H1 (cell line): ENCODE measurements at regions not wholly inside any gene's neighbourhood (a gene's known extent, or its start where the extent isn't known, plus 50 kb on each side); places are given as distances from the start of the nearest gene placed in this dataset.

Source experiments
- CTCF ChIA-PET: fragments of 300-600 bp; sonication (Branson Sonifier 250); formaldehyde crosslinking; loops from one replicate; lab custom pipeline; 2021; ENCODE audit not compliant: partially characterized antibody; lab: Charles Lee
- POLR2A ChIA-PET: fragments of 300-600 bp; sonication (Branson Sonifier 250); formaldehyde crosslinking; loops from one replicate; lab custom pipeline; 2021; ENCODE audit warnings: inconsistent platforms; ENCODE audit not compliant: partially characterized antibody; lab: Charles Lee
- DNase-seq, 2 experiments: peaks; one replicate each; pipeline versions ENCODE4 v3.0.0 to v3.0.0-alpha.2; 2010 to 2022; ENCODE audit warnings: low spot score in 2 of 2, low read depth in 1 of 2, mixed read lengths in 1 of 2
- FAIRE-seq: peaks from 2 replicates; lab custom pipeline; 2011; peaks lifted over from hg19 to GRCh38; lab: Jason Lieb, UNC
- H2AFZ ChIP-seq: 2 replicates; pipeline ENCODE4 v1.8.1; 2012; ENCODE audit warnings: low read length, inconsistent platforms
- H2AK5ac ChIP-seq: 2 replicates; pipeline ENCODE4 v1.6.1; 2013; ENCODE audit warnings: low read depth, low read length
- H2BK120ac ChIP-seq: replicated peaks from 2 replicates; pipeline ENCODE3; 2013; ENCODE audit warnings: low read depth, low read length, inconsistent platforms
- H2BK12ac ChIP-seq: 2 replicates; pipeline ENCODE4 v1.6.1; 2013; ENCODE audit warnings: low read depth, low read length
- H2BK15ac ChIP-seq: 2 replicates; pipeline ENCODE4 v1.6.1; 2013; ENCODE audit warnings: low read length
- H2BK20ac ChIP-seq: 2 replicates; pipeline ENCODE4 v1.6.1; 2013; ENCODE audit warnings: low read length
- H2BK5ac ChIP-seq: 2 replicates; pipeline ENCODE4 v1.6.1; 2013; ENCODE audit warnings: low read depth, low read length
- H3K14ac ChIP-seq: 2 replicates; pipeline ENCODE4 v1.6.1; 2013; ENCODE audit warnings: inconsistent platforms; ENCODE audit not compliant: insufficient read length
- H3K18ac ChIP-seq: 2 replicates; pipeline ENCODE4 v1.6.1; 2013; ENCODE audit warnings: low read length; ENCODE audit errors: extremely low read depth
- H3K23ac ChIP-seq: 2 replicates; pipeline ENCODE4 v1.6.1; 2013; ENCODE audit warnings: inconsistent platforms; ENCODE audit not compliant: insufficient read length
- H3K23me2 ChIP-seq: 2 replicates; pipeline ENCODE4 v1.6.1; 2013; ENCODE audit warnings: low read depth, low read length
- H3K27ac ChIP-seq: 2 replicates; pipeline ENCODE4 v1.6.1; 2011; ENCODE audit warnings: low read depth, low read length, inconsistent platforms
- H3K27me3 ChIP-seq, 4 experiments: replicated peaks in 1 of 4; 1 replicate in 1 of 4; 2 replicates in 3 of 4; pipeline versions ENCODE4 v1.6.1 to v1.8.1; 2011 to 2013; ENCODE audit warnings: low read length in 3 of 4, mild to moderate bottlenecking in 3 of 4, inconsistent platforms in 2 of 4, mixed read lengths in 2 of 4, moderate library complexity in 1 of 4; ENCODE audit not compliant: control insufficient read depth in 3 of 4, insufficient read depth in 3 of 4; ENCODE audit errors: extremely low read depth in 1 of 4
- H3K36me3 ChIP-seq, 4 experiments: 2 replicates each; pipeline versions ENCODE4 v1.6.1 to v1.8.1; 2011 to 2013; ENCODE audit warnings: mild to moderate bottlenecking in 4 of 4, low read length in 3 of 4, moderate library complexity in 2 of 4, control low read depth in 1 of 4, inconsistent platforms in 1 of 4; ENCODE audit not compliant: insufficient read depth in 4 of 4, control insufficient read depth in 2 of 4
- H3K4ac ChIP-seq: replicated peaks from 2 replicates; pipeline ENCODE3; 2013; ENCODE audit warnings: low read length, low read depth, mixed read lengths, inconsistent platforms; ENCODE audit not compliant: insufficient read length
- H3K4me1 ChIP-seq, 4 experiments: replicated peaks in 1 of 4; 1 replicate in 1 of 4; 2 replicates in 3 of 4; pipeline versions ENCODE4 v1.6.1 to v1.8.1; 2011 to 2013; ENCODE audit warnings: low read length in 3 of 4, inconsistent platforms in 2 of 4, mixed read lengths in 1 of 4; ENCODE audit not compliant: insufficient read depth in 4 of 4, control insufficient read depth in 3 of 4
- H3K4me2 ChIP-seq, 2 experiments: 2 replicates each; pipeline versions ENCODE4 v1.6.1 to v1.8.1; 2011 to 2013; ENCODE audit warnings: low read depth in 2 of 2, low read length in 2 of 2, control low read depth in 1 of 2, inconsistent platforms in 1 of 2, mild to moderate bottlenecking in 1 of 2; ENCODE audit not compliant: insufficient read depth in 1 of 2
- H3K4me3 ChIP-seq, 4 experiments: fragments of 200-600, 300-600 bp in 1 of 4; sonication (generic), shearing (Covaris generic), sonication (Bioruptor Twin) in 1 of 4; 2 replicates each; pipeline versions ENCODE4 v1.5.1 to v1.8.1; 2011 to 2016; ENCODE audit warnings: low read length in 4 of 4, low read depth in 3 of 4, control low read depth in 2 of 4, inconsistent platforms in 2 of 4, mild to moderate bottlenecking in 2 of 4, mixed read lengths in 1 of 4, moderate library complexity in 1 of 4; ENCODE audit not compliant: insufficient read depth in 2 of 4; ENCODE audit errors: extremely low read depth in 1 of 4
- H3K56ac ChIP-seq: replicated peaks from 2 replicates; pipeline ENCODE3; 2013; ENCODE audit warnings: low read depth, mild to moderate bottlenecking, mixed read lengths, low read length, inconsistent platforms; ENCODE audit not compliant: insufficient read length
- H3K79me1 ChIP-seq: 2 replicates; pipeline ENCODE4 v1.6.1; 2013; ENCODE audit warnings: low read depth, low read length, control low read depth
- H3K79me2 ChIP-seq, 2 experiments: 2 replicates each; pipeline versions ENCODE4 v1.6.1 to v1.8.1; 2012 to 2013; ENCODE audit warnings: low read length in 2 of 2, mild to moderate bottlenecking in 2 of 2, inconsistent platforms in 1 of 2; ENCODE audit not compliant: insufficient read depth in 2 of 2, control insufficient read depth in 1 of 2
- H3K9ac ChIP-seq, 4 experiments: replicated peaks in 1 of 4; 1 replicate in 1 of 4; 2 replicates in 3 of 4; pipeline versions ENCODE4 v1.6.1 to v1.8.1; 2011 to 2013; ENCODE audit warnings: low read depth in 3 of 4, low read length in 3 of 4, control low read depth in 2 of 4, mild to moderate bottlenecking in 2 of 4, moderate library complexity in 2 of 4, inconsistent platforms in 1 of 4; ENCODE audit errors: extremely low read depth in 1 of 4
- H3K9me3 ChIP-seq, 2 experiments: 2 replicates each; pipeline versions ENCODE4 v1.6.1 to v1.8.1; 2012 to 2013; ENCODE audit warnings: mild to moderate bottlenecking in 2 of 2, moderate library complexity in 2 of 2, control low read depth in 1 of 2, inconsistent platforms in 1 of 2, low read depth in 1 of 2, low read length in 1 of 2, mixed read lengths in 1 of 2; ENCODE audit not compliant: insufficient read depth in 2 of 2
- H4K20me1 ChIP-seq, 2 experiments: replicated peaks in 1 of 2; 2 replicates each; pipeline versions ENCODE3 to v1.8.1; 2011 to 2013; ENCODE audit warnings: inconsistent platforms in 2 of 2, low read length in 2 of 2, mild to moderate bottlenecking in 1 of 2; ENCODE audit not compliant: insufficient read depth in 2 of 2, control insufficient read depth in 1 of 2
- H4K5ac ChIP-seq: 2 replicates; pipeline ENCODE4 v1.6.1; 2013; ENCODE audit warnings: low read length, low read depth, mixed read lengths, inconsistent platforms; ENCODE audit not compliant: insufficient read length
- H4K8ac ChIP-seq: 2 replicates; pipeline ENCODE4 v1.8.0; 2013; ENCODE audit warnings: mild to moderate bottlenecking, moderate library complexity, low read length, inconsistent platforms; ENCODE audit not compliant: insufficient read depth; ENCODE audit errors: extremely low read depth
- H4K91ac ChIP-seq: replicated peaks from 2 replicates; pipeline ENCODE3; 2013; ENCODE audit warnings: low read length, mixed read lengths, inconsistent platforms; ENCODE audit not compliant: insufficient read length
- ATF2 ChIP-seq: IDR thresholded peaks from 2 replicates; pipeline ENCODE4 v1.6.1; 2012; ENCODE audit warnings: low read length, inconsistent platforms
- ATF3 ChIP-seq: IDR thresholded peaks from 2 replicates; pipeline ENCODE4 v1.6.1; 2011; ENCODE audit warnings: low read depth, mild to moderate bottlenecking, low read length; ENCODE audit not compliant: insufficient read depth
- BACH1 ChIP-seq: IDR thresholded peaks from 2 replicates; pipeline ENCODE4 v1.6.1; 2012; ENCODE audit warnings: low read length, improper control_type of control experiment
- CBX8 ChIP-seq: fragments of 300-800, 300-1000 bp; sonication (generic); IDR thresholded peaks from 2 replicates; pipeline ENCODE4 v1.7.1; 2016; ENCODE audit warnings: low read depth, low read length, borderline replicate concordance
- CHD2 ChIP-seq: IDR thresholded peaks from 2 replicates; pipeline ENCODE4 v1.6.1; 2012; ENCODE audit warnings: low read length, improper control_type of control experiment
- CREB1 ChIP-seq: IDR thresholded peaks from 2 replicates; pipeline ENCODE4 v1.6.1; 2012; ENCODE audit warnings: inconsistent platforms
- JUND ChIP-seq: IDR thresholded peaks from 2 replicates; pipeline ENCODE4 v1.6.1; 2011; ENCODE audit warnings: mild to moderate bottlenecking, improper control_type of control experiment, low read length
- KDM1A ChIP-seq: fragments of 200-600, 300-600 bp; sonication (generic); IDR thresholded peaks from 2 replicates; pipeline ENCODE4 v1.7.1; 2016; ENCODE audit warnings: mild to moderate bottlenecking, low read length, borderline replicate concordance
- KDM5A ChIP-seq: fragments of 200-600 bp; IDR thresholded peaks from 2 replicates; pipeline ENCODE4 v1.7.1; 2012; ENCODE audit warnings: mild to moderate bottlenecking, low read length, inconsistent platforms, mixed read lengths
- SP1 ChIP-seq: IDR thresholded peaks from 2 replicates; pipeline ENCODE4 v1.6.1; 2011; ENCODE audit warnings: low read depth, low read length
- TAF7 ChIP-seq: optimal IDR thresholded peaks from 2 replicates; pipeline ENCODE3; 2011; ENCODE audit warnings: low read depth, mild to moderate bottlenecking, inconsistent platforms, low read length, moderate library complexity, borderline replicate concordance
- TBP ChIP-seq: IDR thresholded peaks from 2 replicates; pipeline ENCODE4 v1.6.1; 2011; ENCODE audit warnings: low read depth, low read length, improper control_type of control experiment
- WGBS, 2 experiments: shearing (Covaris generic) in 1 of 2; methylation state at CpG; one replicate each; pipeline versions ENCODE4 v1.1.6 to v1.1.7; 2013 to 2015; ENCODE audit warnings: low lambda C conversion rate in 2 of 2, mixed read lengths in 2 of 2, inconsistent platforms in 1 of 2, low coverage in 1 of 2, missing lambda C conversion rate in 1 of 2; ENCODE audit not compliant: insufficient replicate concordance in 2 of 2, insufficient coverage in 1 of 2, insufficient read length in 1 of 2; ENCODE audit errors: extremely low coverage in 1 of 2, missing lambda C conversion rate in 1 of 2; 5-methylcytosine and 5-hydroxymethylcytosine counted together

GRCh38 chr18:78113136-78113939 lies 863.7 kb downstream of the GALR1 start:
- Histone ChIP-seq H3K4me2 (no peak overlapping the region), H3K9me3 (no peaks in the 10 kb centered on the region), H4K91ac (no peak overlapping the region), H2BK15ac (no peak overlapping the region), H3K27me3 (no peaks in the 10 kb centered on the region), H2BK5ac (no peak overlapping the region), H3K4me3 (no peak overlapping the region), H3K23ac (no peak overlapping the region), H4K20me1 (no peaks in the 10 kb centered on the region), H3K14ac (no peak overlapping the region), H3K18ac (no peak overlapping the region), H3K36me3 (no peaks in the 10 kb centered on the region), H2AK5ac (no peak overlapping the region), H3K9ac (no peak overlapping the region), H3K4me1 (no peaks in the 10 kb centered on the region), H2BK12ac (no peak overlapping the region), H4K5ac (no peak overlapping the region), H2BK20ac (no peak overlapping the region), H3K4ac (no peak overlapping the region), H3K56ac (no peak overlapping the region), H4K8ac (no peak overlapping the region), H2BK120ac (no peak overlapping the region), H3K79me2 (no peaks in the 10 kb centered on the region), H3K27ac (no peak overlapping the region), H3K79me1 (no peaks in the 10 kb centered on the region), H3K23me2 (no peaks in the 10 kb centered on the region), H2AFZ (no peak overlapping the region)
- 94% methylated on average over 22 of the region's 22 CpGs; no CpG with 5 or more reads in 1 of the 2 experiments for WGBS, 2 experiments
- POLR2A ChIA-PET: no interaction called here
- CTCF ChIA-PET: interaction anchor here (0.6 to 0.9 kb wide), 3 partner anchors 21 to 177 kb away, joined by 3 read pairs; no protein-coding TSS in a partner anchor
- DNase-seq (no peak), FAIRE-seq (no peak)
- TF ChIP-seq CREB1 (no peak), BACH1 (no peak), KDM5A (no peak), JUND (no peak), TBP (no peak), SP1 (no peak), CHD2 (no peak), TAF7 (no peak), CBX8 (no peak), ATF2 (no peak), ATF3 (no peak), KDM1A (no peak)
